Urothelium cell line (cell line): ENCODE measurements at regions not wholly inside any gene's neighbourhood (a gene's known extent, or its start where the extent isn't known, plus 50 kb on each side); places are given as distances from the start of the nearest gene placed in this dataset.

Source experiments
- DNase-seq: peaks from one replicate; pipeline ENCODE4 v3.0.0; 2011; ENCODE audit warnings: low spot score, mixed read lengths
- FAIRE-seq: peaks from 2 replicates; lab custom pipeline; 2011; peaks lifted over from hg19 to GRCh38; lab: Jason Lieb, UNC

GRCh38 chr1:55420929-55421716 lies 206.0 kb upstream of the USP24 start:
- FAIRE-seq (no peak), DNase-seq (no peak)

GRCh38 chr1:55420026-55420425 lies 204.9 kb upstream of the USP24 start:
- FAIRE-seq (no peak), DNase-seq (no peak)

- DNase-seq (no peak), FAIRE-seq (no peak)
Measured at GRCh38 chr1:55418208-55419000, 203.2 kb upstream of the USP24 start.

- FAIRE-seq (no peak), DNase-seq (no peak)
Measured at GRCh38 chr1:55416164-55416842, 201.1 kb upstream of the USP24 start.

GRCh38 chr1:55413286-55413685 lies 198.1 kb upstream of the USP24 start:
- no peak for FAIRE-seq

GRCh38 chr1:55412060-55412459 lies 196.9 kb upstream of the USP24 start:
- FAIRE-seq (no peak), DNase-seq (no peak)

More at GRCh38 chr1:55413286-55413685, 198.1 kb upstream of the USP24 start:
- no peak for DNase-seq

- no peak for FAIRE-seq
- DNase-seq, result no peak
Measured at GRCh38 chr1:55402671-55403464, 187.7 kb upstream of the USP24 start.

- no peak for DNase-seq
- FAIRE-seq, result no peak
Measured at GRCh38 chr1:55402142-55402541, 187.0 kb upstream of the USP24 start.

GRCh38 chr1:55400508-55400907 lies 185.3 kb upstream of the USP24 start:
- DNase-seq (no peak), FAIRE-seq (no peak)

GRCh38 chr1:55399346-55399745 lies 184.2 kb upstream of the USP24 start:
- no peak for FAIRE-seq
- no peak for DNase-seq

GRCh38 chr1:55396381-55396891 lies 181.3 kb upstream of the USP24 start:
- DNase-seq (no peak), FAIRE-seq (no peak)

GRCh38 chr1:55388960-55389359 lies 173.8 kb upstream of the USP24 start:
- DNase-seq (no peak), FAIRE-seq (no peak)

GRCh38 chr1:55387145-55387544 lies 172.0 kb upstream of the USP24 start:
- no peak for FAIRE-seq

GRCh38 chr1:55386456-55386855 lies 171.3 kb upstream of the USP24 start:
- FAIRE-seq (no peak), DNase-seq (no peak)

More at GRCh38 chr1:55387145-55387544, 172.0 kb upstream of the USP24 start:
- DNase-seq, result no peak

GRCh38 chr1:55385402-55386018 lies 170.3 kb upstream of the USP24 start:
- DNase-seq, result no peak
- FAIRE-seq, result no peak

GRCh38 chr1:55384637-55385036 lies 169.5 kb upstream of the USP24 start:
- DNase-seq (no peak), FAIRE-seq (no peak)

- DNase-seq, result no peak
- FAIRE-seq, result peak; percentile 77
Measured at GRCh38 chr1:55382806-55383305, 167.7 kb upstream of the USP24 start.

GRCh38 chr1:55381983-55382382 lies 166.8 kb upstream of the USP24 start:
- FAIRE-seq, result no peak

GRCh38 chr1:55381491-55381890 lies 166.3 kb upstream of the USP24 start:
- no peak for FAIRE-seq
- no peak for DNase-seq

More at GRCh38 chr1:55381983-55382382, 166.8 kb upstream of the USP24 start:
- no peak for DNase-seq
